Kidney epithelial cell (primary cell): ENCODE measurements at regions not wholly inside any gene's neighbourhood (a gene's known extent, or its start where the extent isn't known, plus 50 kb on each side); places are given as distances from the start of the nearest gene placed in this dataset.

ENCODE experiments used
- DNase-seq: peaks from one replicate; pipeline ENCODE4 v3.0.0-alpha.2; 2010; ENCODE audit warnings: low read depth
- H3K27me3 ChIP-seq: 2 replicates; pipeline ENCODE4 v1.6.0; 2011; ENCODE audit warnings: low read length; ENCODE audit not compliant: control insufficient read depth, insufficient read depth
- H3K36me3 ChIP-seq: 2 replicates; pipeline ENCODE4 v1.5.1; 2011; ENCODE audit warnings: low read length; ENCODE audit not compliant: control insufficient read depth, insufficient read depth
- H3K4me3 ChIP-seq: 2 replicates; pipeline ENCODE4 v1.5.1; 2011; ENCODE audit warnings: low read depth, mild to moderate bottlenecking, control low read depth, low read length
- TF ChIP-seq, protein P1 (sequence below): IDR thresholded peaks from 2 replicates; pipeline ENCODE4 v1.5.1; 2011; ENCODE audit warnings: mild to moderate bottlenecking, moderate library complexity, low read length, control low read depth, inconsistent platforms; ENCODE audit not compliant: insufficient read depth, poor library complexity, severe bottlenecking

DNA sequence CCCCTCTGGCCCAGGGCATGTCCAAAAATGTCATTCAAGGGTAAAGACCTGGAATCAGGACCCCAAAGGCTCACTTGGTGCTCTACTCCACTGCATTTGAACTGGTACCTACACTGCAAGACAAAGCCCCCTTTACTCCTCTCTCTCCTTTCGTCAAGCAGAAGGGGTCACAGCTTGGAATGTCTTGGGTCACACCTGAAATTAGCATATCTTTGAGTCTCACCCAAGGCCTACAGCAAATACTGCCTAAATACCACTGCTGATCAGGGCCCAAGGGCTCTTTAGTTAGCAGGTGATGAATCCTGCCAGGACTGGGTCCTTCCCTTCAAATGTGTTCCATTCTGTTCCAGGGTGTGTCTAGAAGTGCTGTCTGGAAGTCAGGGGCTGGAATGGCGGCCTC, 320.6 kb downstream of the SV2B start:
- no peak for DNase-seq
- TF ChIP-seq, protein P1, sequence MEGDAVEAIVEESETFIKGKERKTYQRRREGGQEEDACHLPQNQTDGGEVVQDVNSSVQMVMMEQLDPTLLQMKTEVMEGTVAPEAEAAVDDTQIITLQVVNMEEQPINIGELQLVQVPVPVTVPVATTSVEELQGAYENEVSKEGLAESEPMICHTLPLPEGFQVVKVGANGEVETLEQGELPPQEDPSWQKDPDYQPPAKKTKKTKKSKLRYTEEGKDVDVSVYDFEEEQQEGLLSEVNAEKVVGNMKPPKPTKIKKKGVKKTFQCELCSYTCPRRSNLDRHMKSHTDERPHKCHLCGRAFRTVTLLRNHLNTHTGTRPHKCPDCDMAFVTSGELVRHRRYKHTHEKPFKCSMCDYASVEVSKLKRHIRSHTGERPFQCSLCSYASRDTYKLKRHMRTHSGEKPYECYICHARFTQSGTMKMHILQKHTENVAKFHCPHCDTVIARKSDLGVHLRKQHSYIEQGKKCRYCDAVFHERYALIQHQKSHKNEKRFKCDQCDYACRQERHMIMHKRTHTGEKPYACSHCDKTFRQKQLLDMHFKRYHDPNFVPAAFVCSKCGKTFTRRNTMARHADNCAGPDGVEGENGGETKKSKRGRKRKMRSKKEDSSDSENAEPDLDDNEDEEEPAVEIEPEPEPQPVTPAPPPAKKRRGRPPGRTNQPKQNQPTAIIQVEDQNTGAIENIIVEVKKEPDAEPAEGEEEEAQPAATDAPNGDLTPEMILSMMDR = no peak
- no peak overlapping the region for H3K4me3 ChIP-seq
- no peaks in the 10 kb centered on the region for H3K36me3 ChIP-seq
- H3K27me3 ChIP-seq = no peaks in the 10 kb centered on the region

DNA sequence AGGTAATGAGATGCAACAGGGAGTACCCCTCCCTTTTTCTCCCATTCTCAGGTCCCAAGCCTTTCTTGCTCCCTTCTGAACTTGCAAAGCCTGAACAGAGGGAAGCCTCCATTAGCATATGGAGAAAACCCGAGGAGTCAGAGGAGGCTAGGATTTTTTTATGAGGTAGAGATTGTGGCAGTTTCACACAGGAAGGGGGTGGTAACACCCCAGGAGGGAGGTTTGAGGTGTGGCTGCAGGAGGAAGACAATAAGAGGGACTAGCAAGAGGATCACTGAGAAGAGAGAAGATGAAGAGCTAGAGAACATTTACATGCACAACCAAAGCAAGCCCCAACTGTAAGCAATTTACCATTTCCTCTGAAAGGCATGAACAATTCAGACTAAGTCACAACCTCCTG, 322.7 kb downstream of the SV2B start:
- TF ChIP-seq, protein P1 = no peak

DNA sequence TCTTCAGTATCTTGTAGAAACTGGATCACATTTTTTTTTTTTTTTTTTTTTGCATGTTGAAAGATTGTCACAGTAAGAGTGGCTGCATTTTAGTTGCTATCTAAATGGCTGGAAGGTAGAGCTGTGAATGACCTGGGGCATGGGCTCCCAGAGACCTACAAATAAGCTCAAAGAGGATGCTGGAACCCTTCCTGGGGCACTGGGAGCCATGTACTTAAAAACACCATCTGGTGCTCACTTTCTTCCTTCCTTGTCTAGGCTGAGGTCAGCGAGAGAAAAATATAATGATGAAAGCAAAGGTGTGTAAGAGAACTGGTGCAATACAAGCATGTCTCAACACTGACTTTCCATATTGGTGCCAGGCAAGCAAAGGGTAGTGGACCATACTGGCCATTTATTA, 323.9 kb downstream of the SV2B start:
- TF ChIP-seq, protein P1 = no peak
- H3K27me3 ChIP-seq = no peaks in the 10 kb centered on the region
- no peak for DNase-seq
- no peaks in the 10 kb centered on the region for H3K36me3 ChIP-seq
- H3K4me3 ChIP-seq = no peak overlapping the region

More for the DNA sequence above, 322.7 kb downstream of the SV2B start:
- no peak for DNase-seq
- Histone ChIP-seq H3K4me3 (no peak overlapping the region), H3K36me3 (no peaks in the 10 kb centered on the region), H3K27me3 (no peaks in the 10 kb centered on the region)

DNA sequence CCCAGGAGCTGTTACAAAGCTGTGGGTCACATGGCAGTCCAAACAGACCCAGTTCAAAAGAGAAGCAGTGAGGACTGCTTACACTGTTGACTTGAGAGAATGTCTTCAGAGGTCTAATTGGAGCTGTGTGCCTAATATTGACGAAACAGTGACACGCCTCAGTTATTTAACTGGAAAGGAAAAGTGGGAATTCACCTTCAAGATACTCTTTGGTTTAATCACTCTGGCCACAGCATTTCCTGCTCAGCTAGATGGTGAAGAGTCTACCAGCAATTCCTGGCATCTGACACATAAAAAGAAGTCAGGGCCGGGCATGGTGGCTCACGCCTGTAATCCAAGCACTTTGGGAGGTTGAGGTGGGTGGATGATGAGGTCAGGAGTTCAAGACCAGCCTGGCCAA, 326.4 kb downstream of the SV2B start:
- Histone ChIP-seq H3K36me3 (no peaks in the 10 kb centered on the region), H3K4me3 (no peak overlapping the region), H3K27me3 (no peaks in the 10 kb centered on the region)
- DNase-seq = peak; percentile 61
- TF ChIP-seq, protein P1 = no peak

DNA sequence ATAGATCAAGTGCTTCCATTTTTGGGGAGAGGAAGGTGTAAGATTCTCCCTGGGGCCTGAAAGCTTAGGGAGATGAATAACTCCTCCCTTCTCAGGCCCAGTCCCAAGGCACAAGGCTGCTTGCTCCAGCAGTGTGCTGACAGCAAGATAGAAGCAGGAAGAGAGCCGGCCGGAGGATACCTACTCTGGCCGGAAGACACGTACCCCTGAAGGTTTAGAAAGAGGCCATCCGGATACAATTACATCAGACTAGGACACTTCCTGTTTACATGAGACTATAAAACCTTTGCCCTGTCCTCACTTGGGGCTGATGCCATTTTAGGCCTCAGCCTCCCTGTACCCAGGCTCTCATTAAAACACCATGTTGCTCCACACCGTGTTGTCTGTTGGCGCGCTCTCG, 329.9 kb downstream of the SV2B start:
- TF ChIP-seq, protein P1 = no peak
- H3K27me3 ChIP-seq = no peaks in the 10 kb centered on the region
- DNase-seq = no peak
- H3K4me3 ChIP-seq = no peak overlapping the region
- no peaks in the 10 kb centered on the region for H3K36me3 ChIP-seq

DNA sequence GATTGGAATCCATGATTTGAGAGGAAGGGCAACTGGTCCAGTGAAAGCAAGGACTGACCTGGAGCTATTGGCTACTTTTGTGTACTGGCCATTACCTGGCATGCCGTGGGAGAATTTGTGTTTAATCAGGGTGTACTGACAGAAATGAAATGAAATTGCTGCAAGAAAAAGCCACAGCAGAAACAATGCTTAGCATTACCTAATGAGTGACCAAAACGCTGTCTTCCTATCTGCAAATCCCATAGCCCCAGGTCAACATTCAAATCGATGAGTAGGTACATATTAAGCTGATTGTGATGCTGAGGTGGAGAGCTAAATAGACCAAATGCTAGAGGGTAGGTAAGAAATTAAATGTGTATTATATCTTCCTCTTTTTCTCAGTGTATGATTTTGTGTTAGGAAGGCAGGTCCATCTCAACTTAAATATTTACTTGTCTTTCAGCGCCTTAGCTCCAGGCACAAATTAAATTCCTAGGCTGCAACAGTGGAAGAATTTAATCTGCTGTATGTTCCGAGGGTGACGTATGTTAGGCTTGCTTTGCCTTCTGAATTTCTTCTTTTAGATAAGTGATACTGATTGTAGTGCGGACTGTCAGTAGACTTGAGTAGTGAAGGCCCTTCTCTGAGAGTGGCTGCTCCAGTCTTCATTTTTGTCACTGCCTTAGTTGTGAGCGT, 331.1 kb downstream of the SV2B start:
- no peak overlapping the region for H3K4me3 ChIP-seq
- H3K36me3 ChIP-seq = no peaks in the 10 kb centered on the region
- no peaks in the 10 kb centered on the region for H3K27me3 ChIP-seq
- no peak for DNase-seq
- TF ChIP-seq, protein P1 = no peak
